ENCODE measurements at regions not wholly inside any gene's neighbourhood (a gene's known extent, or its start where the extent isn't known, plus 50 kb on each side); places are given as distances from the start of the nearest gene placed in this dataset.

DNA sequence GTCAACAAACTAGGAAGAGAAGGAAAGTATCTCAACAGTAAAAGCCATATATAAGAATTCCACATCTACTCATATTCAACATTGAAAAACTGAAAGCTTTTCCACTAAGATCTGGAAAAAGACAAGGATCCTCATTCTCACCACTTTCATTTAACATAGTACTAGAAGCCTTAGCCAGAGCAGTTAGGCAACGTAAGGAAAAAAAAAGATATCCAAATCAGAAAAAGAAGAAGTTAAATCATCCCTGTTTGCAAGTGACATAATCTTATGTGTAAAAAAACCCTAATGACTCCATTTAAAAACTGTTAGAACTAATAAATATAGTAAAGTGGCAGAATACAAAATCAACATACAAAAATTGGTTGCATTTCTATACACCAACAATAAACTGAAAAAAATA, 426.2 kb downstream of the BCAT1 start:
- intact Hi-C loops (cut with DNase I; ENCODE audit: low total_unique reads), result no loop called here
- 62 to 97% (median 70%) methylated on average over 1 of the region's 1 CpG for WGBS, 5 donors
- DNase-seq, result no peak
- peaks cover 2 to 61% (median 42%) of the 10 kb centered on the region in 8 donors for H3K9me3 ChIP-seq
- no peak overlapping the region for H3K27ac ChIP-seq
- H3K4me1 ChIP-seq, result no peaks in the 10 kb centered on the region
- no peak overlapping the region for H3K4me3 ChIP-seq
- no peak for TF ChIP-seq CTCF (IDR thresholded peaks at IDR 0.05 in 8 of 11, conservative IDR thresholded peaks at IDR 0.05 in 3 of 11)
- no peak for TF ChIP-seq POLR2A (IDR thresholded peaks at IDR 0.05)
- no peak for TF ChIP-seq POLR2AphosphoS5 (IDR thresholded peaks at IDR 0.05)
- no peaks in the 10 kb centered on the region for H3K36me3 ChIP-seq
- no peaks in the 10 kb centered on the region for H3K27me3 ChIP-seq (replicated peaks in 1 of 7)

- H3K27me3 ChIP-seq (replicated peaks in 1 of 7), result no peaks in the 10 kb centered on the region
- WGBS, 5 donors, result 87 to 97% (median 94%) methylated on average over 1 of the region's 1 CpG
- H3K4me1 ChIP-seq, result no peaks in the 10 kb centered on the region
- H3K4me3 ChIP-seq, result no peak overlapping the region
- peaks cover 2 to 61% (median 44%) of the 10 kb centered on the region in 8 donors for H3K9me3 ChIP-seq
- intact Hi-C loops (cut with DNase I; ENCODE audit: low total_unique reads), result no loop called here
- no peak for TF ChIP-seq CTCF (IDR thresholded peaks at IDR 0.05 in 8 of 11, conservative IDR thresholded peaks at IDR 0.05 in 3 of 11)
- no peak for TF ChIP-seq POLR2A (IDR thresholded peaks at IDR 0.05)
- TF ChIP-seq POLR2AphosphoS5 (IDR thresholded peaks at IDR 0.05), result no peak
- H3K27ac ChIP-seq, result no peak overlapping the region
- H3K36me3 ChIP-seq, result no peaks in the 10 kb centered on the region
- DNase-seq, result no peak
These were observed 429.1 kb downstream of the BCAT1 start for GRCh38 chr12:24519759-24520158.

- no peak overlapping the region for H3K4me3 ChIP-seq
- H3K9me3 ChIP-seq, result peaks cover 2 to 47% (median 41%) of the 10 kb centered on the region in 8 donors
- WGBS, 5 donors, result 26 to 46% (median 41%) methylated on average over 1 of the region's 1 CpG
- TF ChIP-seq POLR2A (IDR thresholded peaks at IDR 0.05) (no peak), CTCF (IDR thresholded peaks at IDR 0.05 in 8 of 11, conservative IDR thresholded peaks at IDR 0.05 in 3 of 11) (no peak), POLR2AphosphoS5 (IDR thresholded peaks at IDR 0.05) (no peak)
- no peak for DNase-seq
- no peaks in the 10 kb centered on the region for H3K27me3 ChIP-seq (replicated peaks in 1 of 7)
- no peaks in the 10 kb centered on the region for H3K4me1 ChIP-seq
- intact Hi-C loops (cut with DNase I; ENCODE audit: low total_unique reads), result no loop called here
- no peaks in the 10 kb centered on the region for H3K36me3 ChIP-seq
- no peak overlapping the region for H3K27ac ChIP-seq
These were observed 431.9 kb downstream of the BCAT1 start for GRCh38 chr12:24517000-24517399.

- Histone ChIP-seq H3K27ac (no peak overlapping the region), H3K27me3 (replicated peaks in 1 of 7) (no peaks in the 10 kb centered on the region), H3K4me3 (no peak overlapping the region), H3K4me1 (no peaks in the 10 kb centered on the region), H3K36me3 (no peaks in the 10 kb centered on the region), H3K9me3 (peaks cover 0 to 4% (median 0%) of the 10 kb centered on the region in 8 donors)
- no peak for DNase-seq
- intact Hi-C loops (cut with DNase I; ENCODE audit: low total_unique reads), result no loop called here
- TF ChIP-seq CTCF (IDR thresholded peaks at IDR 0.05 in 8 of 11, conservative IDR thresholded peaks at IDR 0.05 in 3 of 11), result no peak
- TF ChIP-seq POLR2AphosphoS5 (IDR thresholded peaks at IDR 0.05), result no peak
- TF ChIP-seq POLR2A (IDR thresholded peaks at IDR 0.05), result no peak
- WGBS, 5 donors, result 78 to 84% (median 81%) methylated on average over 5 of the region's 5 CpGs
These were observed 438.2 kb downstream of the BCAT1 start for GRCh38 chr12:24510581-24511125.

Measured in spleen (tissue), 11 donors.